ENCODE measurements at regions not wholly inside any gene's neighbourhood (a gene's known extent, or its start where the extent isn't known, plus 50 kb on each side); places are given as distances from the start of the nearest gene placed in this dataset.

GRCh38 chr18:78303519-78304191, 676.0 kb upstream of the SALL3 start:
- CTCF ChIA-PET: no interaction called here
- ATAC-seq (no peak), DNase-seq (no peak)
- H3K9me3 Mint-ChIP-seq (ENCODE audit: insufficient read depth): no peaks in the 10 kb centered on the region
- H3K27ac Mint-ChIP-seq: no peak overlapping the region
- no peaks in the 10 kb centered on the region for H3K36me3 Mint-ChIP-seq (ENCODE audit: low read depth)
- POLR2A ChIA-PET: no interaction called here
- H3K27me3 Mint-ChIP-seq (ENCODE audit: low read depth): no peaks in the 10 kb centered on the region
- no peaks in the 10 kb centered on the region for H3K4me1 Mint-ChIP-seq (ENCODE audit: low read depth)
- no peak overlapping the region for H3K4me3 Mint-ChIP-seq

- Mint-ChIP-seq H3K4me3 (no peak overlapping the region), H3K27ac (no peak overlapping the region), H3K27me3 (ENCODE audit: low read depth) (no peaks in the 10 kb centered on the region), H3K36me3 (ENCODE audit: low read depth) (no peaks in the 10 kb centered on the region), H3K9me3 (ENCODE audit: insufficient read depth) (no peaks in the 10 kb centered on the region), H3K4me1 (ENCODE audit: low read depth) (no peaks in the 10 kb centered on the region)
- CTCF ChIA-PET: no interaction called here
- POLR2A ChIA-PET: no interaction called here
- ATAC-seq (no peak), DNase-seq (no peak)
Observed at GRCh38 chr18:78304192-78305164, 675.1 kb upstream of the SALL3 start.

- ChIA-PET CTCF (no interaction called here), POLR2A (no interaction called here)
- Mint-ChIP-seq H3K27me3 (ENCODE audit: low read depth) (no peaks in the 10 kb centered on the region), H3K36me3 (ENCODE audit: low read depth) (no peaks in the 10 kb centered on the region), H3K27ac (no peak overlapping the region), H3K4me1 (ENCODE audit: low read depth) (no peaks in the 10 kb centered on the region), H3K4me3 (no peak overlapping the region), H3K9me3 (ENCODE audit: insufficient read depth) (no peaks in the 10 kb centered on the region)
- DNase-seq (no peak), ATAC-seq (no peak)
Observed at GRCh38 chr18:78305789-78306188, 673.8 kb upstream of the SALL3 start.

GRCh38 chr18:78309307-78309706, 670.3 kb upstream of the SALL3 start:
- Mint-ChIP-seq H3K27ac (no peak overlapping the region), H3K9me3 (ENCODE audit: insufficient read depth) (no peaks in the 10 kb centered on the region), H3K36me3 (ENCODE audit: low read depth) (no peaks in the 10 kb centered on the region), H3K27me3 (ENCODE audit: low read depth) (no peaks in the 10 kb centered on the region), H3K4me1 (ENCODE audit: low read depth) (no peaks in the 10 kb centered on the region), H3K4me3 (no peak overlapping the region)
- no peak for ATAC-seq
- ChIA-PET POLR2A (no interaction called here), CTCF (no interaction called here)
- no peak for DNase-seq

- ATAC-seq (no peak), DNase-seq (no peak)
- no peak overlapping the region for H3K4me3 Mint-ChIP-seq
- H3K4me1 Mint-ChIP-seq (ENCODE audit: low read depth): no peaks in the 10 kb centered on the region
- CTCF ChIA-PET: no interaction called here
- H3K27ac Mint-ChIP-seq: no peak overlapping the region
- H3K9me3 Mint-ChIP-seq (ENCODE audit: insufficient read depth): peaks cover 2% of the 10 kb centered on the region
- H3K27me3 Mint-ChIP-seq (ENCODE audit: low read depth): no peaks in the 10 kb centered on the region
- POLR2A ChIA-PET: no interaction called here
- H3K36me3 Mint-ChIP-seq (ENCODE audit: low read depth): no peaks in the 10 kb centered on the region
Observed at GRCh38 chr18:78309924-78310323, 669.7 kb upstream of the SALL3 start.

- no peak overlapping the region for H3K4me3 Mint-ChIP-seq
- ChIA-PET CTCF (no interaction called here), POLR2A (no interaction called here)
- no peaks in the 10 kb centered on the region for H3K36me3 Mint-ChIP-seq (ENCODE audit: low read depth)
- H3K9me3 Mint-ChIP-seq (ENCODE audit: insufficient read depth): peaks cover 2% of the 10 kb centered on the region
- H3K4me1 Mint-ChIP-seq (ENCODE audit: low read depth): no peaks in the 10 kb centered on the region
- H3K27me3 Mint-ChIP-seq (ENCODE audit: low read depth): no peaks in the 10 kb centered on the region
- ATAC-seq: no peak
- no peak overlapping the region for H3K27ac Mint-ChIP-seq
- no peak for DNase-seq
Observed at GRCh38 chr18:78319264-78319663, 660.4 kb upstream of the SALL3 start.

- no peak overlapping the region for H3K27ac Mint-ChIP-seq
- CTCF ChIA-PET: no interaction called here
- H3K36me3 Mint-ChIP-seq (ENCODE audit: low read depth): no peaks in the 10 kb centered on the region
- POLR2A ChIA-PET: no interaction called here
- H3K9me3 Mint-ChIP-seq (ENCODE audit: insufficient read depth): no peaks in the 10 kb centered on the region
- no peaks in the 10 kb centered on the region for H3K27me3 Mint-ChIP-seq (ENCODE audit: low read depth)
- DNase-seq (no peak), ATAC-seq (no peak)
- no peaks in the 10 kb centered on the region for H3K4me1 Mint-ChIP-seq (ENCODE audit: low read depth)
- no peak overlapping the region for H3K4me3 Mint-ChIP-seq
Observed at GRCh38 chr18:78319961-78320360, 659.7 kb upstream of the SALL3 start.

GRCh38 chr18:78321402-78321801, 658.2 kb upstream of the SALL3 start:
- ChIA-PET CTCF (no interaction called here), POLR2A (no interaction called here)
- ATAC-seq: no peak
- H3K36me3 Mint-ChIP-seq (ENCODE audit: low read depth): no peaks in the 10 kb centered on the region
- H3K9me3 Mint-ChIP-seq (ENCODE audit: insufficient read depth): no peaks in the 10 kb centered on the region
- DNase-seq: no peak
- no peaks in the 10 kb centered on the region for H3K4me1 Mint-ChIP-seq (ENCODE audit: low read depth)
- H3K4me3 Mint-ChIP-seq: no peak overlapping the region
- no peaks in the 10 kb centered on the region for H3K27me3 Mint-ChIP-seq (ENCODE audit: low read depth)
- H3K27ac Mint-ChIP-seq: no peak overlapping the region

GRCh38 chr18:78323453-78324197, 656.0 kb upstream of the SALL3 start:
- ATAC-seq: no peak
- H3K4me1 Mint-ChIP-seq (ENCODE audit: low read depth): no peaks in the 10 kb centered on the region
- no peaks in the 10 kb centered on the region for H3K9me3 Mint-ChIP-seq (ENCODE audit: insufficient read depth)
- H3K4me3 Mint-ChIP-seq: no peak overlapping the region
- H3K27me3 Mint-ChIP-seq (ENCODE audit: low read depth): no peaks in the 10 kb centered on the region
- no peaks in the 10 kb centered on the region for H3K36me3 Mint-ChIP-seq (ENCODE audit: low read depth)
- no peak overlapping the region for H3K27ac Mint-ChIP-seq
- ChIA-PET POLR2A (no interaction called here), CTCF (no interaction called here)
- no peak for DNase-seq

GRCh38 chr18:78327643-78328042, 652.0 kb upstream of the SALL3 start:
- DNase-seq: no peak
- Mint-ChIP-seq H3K4me3 (no peak overlapping the region), H3K9me3 (ENCODE audit: insufficient read depth) (no peaks in the 10 kb centered on the region), H3K36me3 (ENCODE audit: low read depth) (no peaks in the 10 kb centered on the region), H3K4me1 (ENCODE audit: low read depth) (no peaks in the 10 kb centered on the region), H3K27ac (no peak overlapping the region), H3K27me3 (ENCODE audit: low read depth) (no peaks in the 10 kb centered on the region)
- ChIA-PET CTCF (no interaction called here), POLR2A (no interaction called here)
- no peak for ATAC-seq

- ChIA-PET POLR2A (no interaction called here), CTCF (no interaction called here)
- ATAC-seq: no peak
- no peaks in the 10 kb centered on the region for H3K9me3 Mint-ChIP-seq (ENCODE audit: insufficient read depth)
- no peak for DNase-seq
- H3K27ac Mint-ChIP-seq: no peak overlapping the region
- H3K4me1 Mint-ChIP-seq (ENCODE audit: low read depth): no peaks in the 10 kb centered on the region
- no peaks in the 10 kb centered on the region for H3K27me3 Mint-ChIP-seq (ENCODE audit: low read depth)
- H3K4me3 Mint-ChIP-seq: no peak overlapping the region
- H3K36me3 Mint-ChIP-seq (ENCODE audit: low read depth): no peaks in the 10 kb centered on the region
Observed at GRCh38 chr18:78330766-78331165, 648.9 kb upstream of the SALL3 start.

- no peak for ATAC-seq
- H3K4me3 Mint-ChIP-seq: no peak overlapping the region
Observed at GRCh38 chr18:78352910-78353309, 626.7 kb upstream of the SALL3 start.

More at GRCh38 chr18:78352910-78353309, 626.7 kb upstream of the SALL3 start:
- H3K27ac Mint-ChIP-seq: no peak overlapping the region
- H3K4me1 Mint-ChIP-seq (ENCODE audit: low read depth): no peaks in the 10 kb centered on the region
- POLR2A ChIA-PET: no interaction called here
- H3K36me3 Mint-ChIP-seq (ENCODE audit: low read depth): no peaks in the 10 kb centered on the region
- CTCF ChIA-PET: no interaction called here
- no peaks in the 10 kb centered on the region for H3K9me3 Mint-ChIP-seq (ENCODE audit: insufficient read depth)
- H3K27me3 Mint-ChIP-seq (ENCODE audit: low read depth): no peaks in the 10 kb centered on the region
- DNase-seq: no peak

Data from activated CD8-positive, alpha-beta T cell treated with anti-CD3 and anti-CD28 coated beads, Interleukin-2, amount 10 ng/mL, durations not matched to agents 7 days and 5 days (primary cell).